C4-2B (cell line): ENCODE measurements at regions not wholly inside any gene's neighbourhood (a gene's known extent, or its start where the extent isn't known, plus 50 kb on each side); places are given as distances from the start of the nearest gene placed in this dataset.

Source experiments
- H3K27ac ChIP-seq: fragments of 450-650 bp; 2 replicates; pipeline ENCODE4 v1.5.1; 2017
- CTCF ChIP-seq: fragments of 450-650 bp; conservative IDR thresholded peaks from 2 replicates; pipeline ENCODE4 v1.5.1; 2017; ENCODE audit warnings: mild to moderate bottlenecking
- ZFX ChIP-seq: fragments of 450-650 bp; IDR thresholded peaks from 2 replicates; pipeline ENCODE4 v1.6.1; 2017

DNA sequence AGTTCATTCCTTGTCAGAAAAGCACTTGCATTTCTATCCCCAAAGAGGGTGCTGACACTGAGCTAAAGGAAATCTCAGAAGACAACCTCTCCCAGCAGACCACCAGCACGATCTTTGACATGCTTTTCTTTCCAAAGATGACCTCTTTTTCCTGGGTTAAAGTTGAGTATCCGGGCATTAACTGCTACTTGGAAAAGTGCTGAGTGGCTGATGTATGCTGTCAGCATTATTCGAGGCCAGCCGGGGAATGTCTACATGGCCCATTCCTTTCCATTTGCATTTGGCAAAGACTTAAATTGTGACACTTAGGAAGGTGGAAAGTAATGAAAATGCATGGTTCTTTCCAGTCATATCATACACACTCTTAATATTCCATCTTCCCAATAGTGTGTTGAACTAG, 90.6 kb upstream of the SKAP2 start:
- no peak overlapping the region for H3K27ac ChIP-seq
- no peak for TF ChIP-seq CTCF
- TF ChIP-seq ZFX = no peak

DNA sequence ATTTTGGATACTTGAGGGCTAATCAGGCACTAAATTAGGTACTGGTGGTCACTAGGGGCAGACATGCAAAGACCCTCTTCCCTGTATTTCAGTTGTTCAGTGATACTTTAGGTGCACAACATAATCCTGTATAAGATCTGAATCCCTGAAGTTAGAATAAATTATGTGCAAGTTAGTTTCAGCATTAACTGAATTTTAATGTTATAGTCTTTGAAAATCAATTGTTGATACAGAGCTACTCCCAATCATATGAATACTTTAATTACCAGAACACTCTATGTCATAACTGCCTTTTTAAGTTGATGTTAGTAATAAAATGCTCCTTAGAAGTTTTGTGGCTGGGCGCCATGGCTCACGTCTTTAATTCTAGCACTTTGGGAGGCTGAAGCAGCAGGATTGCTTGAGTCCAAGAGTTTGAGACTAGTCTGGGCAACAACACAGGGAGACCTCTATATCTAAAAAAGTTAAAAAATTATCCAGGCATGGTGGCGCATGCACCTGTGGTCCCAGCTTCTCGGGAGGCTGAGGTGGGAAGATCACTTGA, 87.1 kb upstream of the SKAP2 start:
- no peak overlapping the region for H3K27ac ChIP-seq
- TF ChIP-seq CTCF (no peak), ZFX (no peak)

GRCh38 chr7:26950889-26951288, 86.5 kb upstream of the SKAP2 start:
- TF ChIP-seq ZFX (no peak), CTCF (no peak)
- H3K27ac ChIP-seq = no peak overlapping the region

DNA sequence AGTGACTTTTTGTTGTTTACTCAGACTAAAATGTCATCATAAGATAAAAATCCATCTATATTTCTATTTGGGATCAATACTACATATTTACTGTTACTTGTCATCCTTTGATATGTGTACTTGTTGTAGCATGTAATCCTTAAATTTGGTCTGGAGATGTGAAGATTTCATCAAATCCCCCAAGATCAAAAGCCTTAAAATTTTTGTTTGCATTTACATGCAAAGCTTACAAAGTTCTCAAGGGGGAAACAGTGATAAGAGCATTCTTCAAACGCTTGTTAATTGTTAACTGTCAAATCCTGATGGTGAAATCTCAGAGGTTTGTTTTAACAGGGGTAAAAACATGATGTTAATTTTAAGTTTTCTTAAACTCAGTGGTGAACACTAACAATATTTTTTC, 84.9 kb upstream of the SKAP2 start:
- no peak for TF ChIP-seq ZFX
- no peak for TF ChIP-seq CTCF
- H3K27ac ChIP-seq = no peak overlapping the region

- TF ChIP-seq CTCF (no peak), ZFX (no peak)
- H3K27ac ChIP-seq = no peak overlapping the region
Observed at GRCh38 chr7:26948617-26949118, 84.3 kb upstream of the SKAP2 start.

DNA sequence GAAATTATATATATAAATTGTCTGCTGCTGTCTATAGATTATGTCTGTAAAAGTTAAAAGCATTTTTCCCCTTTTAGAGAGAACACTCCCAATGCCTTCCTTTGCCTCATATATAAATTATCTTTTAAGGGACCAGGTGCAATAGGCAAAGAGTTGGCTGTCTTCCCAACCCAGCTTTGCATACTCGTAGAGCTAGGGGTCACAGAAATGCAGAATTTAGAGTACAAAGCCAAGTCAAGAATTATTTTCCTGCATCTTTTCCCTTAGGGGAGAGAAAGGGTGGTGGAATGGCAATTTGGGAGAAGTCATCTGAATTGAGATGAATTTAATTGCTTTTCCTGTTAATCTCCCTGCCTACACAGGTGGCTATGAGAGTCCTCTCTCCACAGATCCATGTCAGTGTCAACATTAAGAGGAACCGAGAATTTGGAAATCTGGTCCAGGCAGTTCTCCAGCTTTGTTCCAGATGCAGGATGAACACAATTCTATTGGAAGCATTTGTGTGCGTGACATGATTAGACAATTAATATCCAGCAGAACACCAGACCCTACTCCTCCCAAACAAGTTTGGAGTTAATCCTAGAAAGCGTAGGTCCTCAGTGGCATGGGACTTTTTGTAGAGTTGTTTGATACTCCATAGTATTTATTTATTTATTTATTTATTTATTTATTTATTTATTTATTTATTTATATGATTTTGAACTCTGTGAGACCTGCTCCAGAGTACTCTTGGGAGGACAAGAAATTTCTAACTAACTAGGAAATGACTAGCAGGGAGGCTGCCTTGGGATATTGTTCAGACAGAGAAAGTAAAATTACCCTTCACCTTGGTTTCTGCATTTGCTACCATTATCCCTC, 80.3 kb upstream of the SKAP2 start:
- no peak overlapping the region for H3K27ac ChIP-seq
- TF ChIP-seq ZFX (no peak), CTCF (no peak)

DNA sequence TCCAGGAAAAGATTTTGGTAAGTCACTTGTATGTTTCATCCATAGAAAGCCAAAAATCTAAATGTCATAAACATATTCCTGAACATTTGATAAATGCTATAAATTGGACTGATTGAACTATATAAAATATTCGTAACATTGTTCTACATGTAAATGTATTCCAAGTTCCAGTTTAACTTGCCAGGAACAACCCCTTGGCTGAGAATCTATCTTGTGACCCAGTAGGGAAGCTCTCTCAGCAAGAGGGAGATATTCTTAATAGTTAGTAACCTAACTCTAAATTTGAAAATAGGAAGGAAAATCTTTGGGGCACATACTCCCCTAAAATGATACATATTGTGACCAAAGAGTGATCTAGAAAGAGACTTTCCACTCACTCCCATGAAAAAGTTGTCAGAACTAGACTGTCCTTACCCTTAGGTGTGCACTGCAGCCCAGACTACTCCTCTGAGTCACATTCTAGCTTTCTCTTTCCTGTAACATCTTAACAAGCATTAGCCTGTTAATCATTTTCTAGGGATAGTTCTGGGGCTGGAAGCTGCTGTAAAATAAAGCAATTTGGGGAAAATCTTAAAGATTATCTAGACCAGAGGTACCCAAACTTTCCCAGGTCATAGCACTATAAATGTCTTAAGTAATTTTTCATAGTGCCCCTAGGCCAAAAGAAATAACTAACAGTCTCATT, 73.7 kb upstream of the SKAP2 start:
- no peak for TF ChIP-seq ZFX
- no peak for TF ChIP-seq CTCF
- H3K27ac ChIP-seq = no peak overlapping the region
